Hepatocyte (in vitro differentiated cells): ENCODE measurements at regions not wholly inside any gene's neighbourhood (a gene's known extent, or its start where the extent isn't known, plus 50 kb on each side); places are given as distances from the start of the nearest gene placed in this dataset.

Experiments used
- DNase-seq: peaks from one replicate; pipeline ENCODE4 v3.0.0-alpha.2; 2016; ENCODE audit warnings: low spot score
- H2AFZ ChIP-seq: fragments of 200-600 bp; sonication (generic); 2 replicates; pipeline ENCODE4 v1.6.0; 2016; ENCODE audit warnings: antibody characterized with exemption, mild to moderate bottlenecking
- H3K27ac ChIP-seq: fragments of 200-600 bp; sonication (generic); 2 replicates; pipeline ENCODE4 v1.5.1; 2016; ENCODE audit warnings: mild to moderate bottlenecking
- H3K27me3 ChIP-seq: fragments of 200-600 bp; sonication (generic); 2 replicates; pipeline ENCODE4 v1.6.1; 2016
- H3K36me3 ChIP-seq: fragments of 200-600 bp; sonication (generic); replicated peaks from 2 replicates; pipeline ENCODE4 v1.5.1; 2016; ENCODE audit warnings: low read depth; ENCODE audit not compliant: insufficient read depth
- H3K4me1 ChIP-seq: fragments of 200-600 bp; sonication (generic); 2 replicates; pipeline ENCODE4 v1.5.1; 2016; ENCODE audit warnings: mild to moderate bottlenecking, moderate library complexity; ENCODE audit not compliant: insufficient read depth
- H3K4me2 ChIP-seq: fragments of 200-600 bp; sonication (generic); 2 replicates; pipeline ENCODE4 v1.6.0; 2016
- H3K4me3 ChIP-seq: fragments of 200-600 bp; sonication (generic); 2 replicates; pipeline ENCODE4 v1.5.1; 2016; ENCODE audit warnings: mild to moderate bottlenecking
- H3K79me2 ChIP-seq: fragments of 200-600 bp; sonication (generic); 2 replicates; pipeline ENCODE4 v1.6.0; 2017; ENCODE audit warnings: mild to moderate bottlenecking
- H3K9me2 ChIP-seq: fragments of 200-600 bp; sonication (generic); replicated peaks from 2 replicates; pipeline ENCODE4 v1.6.0; 2017; ENCODE audit warnings: mild to moderate bottlenecking; ENCODE audit not compliant: insufficient read depth
- H3K9me3 ChIP-seq: fragments of 200-600 bp; sonication (generic); 2 replicates; pipeline ENCODE4 v1.5.1; 2016; ENCODE audit warnings: low read depth, mild to moderate bottlenecking
- H4K20me1 ChIP-seq: fragments of 200-600 bp; sonication (generic); 2 replicates; pipeline ENCODE4 v1.6.0; 2016; ENCODE audit warnings: mild to moderate bottlenecking; ENCODE audit not compliant: insufficient read depth, poor library complexity, severe bottlenecking
- EZH2 ChIP-seq: fragments of 200-600 bp; sonication (generic); IDR thresholded peaks from 2 replicates; pipeline ENCODE4 v1.6.1; 2016; ENCODE audit warnings: antibody characterized with exemption, mild to moderate bottlenecking, borderline replicate concordance
- EZH2phosphoT487 ChIP-seq: fragments of 200-600 bp; sonication (generic); IDR thresholded peaks from one replicate; pipeline ENCODE4 v1.6.1; 2018; ENCODE audit warnings: antibody characterized with exemption, mild to moderate bottlenecking, low read depth, moderate library complexity; ENCODE audit not compliant: unreplicated experiment, severe bottlenecking
- WGBS: methylation state at CpG from one replicate; pipeline ENCODE4 v1.1.6; 2016; ENCODE audit warnings: low lambda C conversion rate; ENCODE audit errors: missing lambda C conversion rate; 5-methylcytosine and 5-hydroxymethylcytosine counted together
- TF ChIP-seq, protein P1 (sequence below): fragments of 200-600 bp; sonication (generic); IDR thresholded peaks from 2 replicates; pipeline ENCODE4 v1.5.1; 2016; ENCODE audit warnings: antibody characterized with exemption, mild to moderate bottlenecking; ENCODE audit not compliant: poor library complexity

- H2AFZ ChIP-seq, result no peak overlapping the region
- H3K36me3 ChIP-seq, result no peaks in the 10 kb centered on the region
- no peaks in the 10 kb centered on the region for H3K9me2 ChIP-seq
- DNase-seq, result peak; percentile 33
- no peak overlapping the region for H3K4me2 ChIP-seq
- WGBS, result 57% methylated on average over 6 of the region's 6 CpGs
- H3K9me3 ChIP-seq, result no peaks in the 10 kb centered on the region
- H3K4me3 ChIP-seq, result no peak overlapping the region
- no peaks in the 10 kb centered on the region for H3K27me3 ChIP-seq
- no peaks in the 10 kb centered on the region for H3K4me1 ChIP-seq
- H3K27ac ChIP-seq, result peak overlapping the region; percentile 77
- TF ChIP-seq, protein P1, sequence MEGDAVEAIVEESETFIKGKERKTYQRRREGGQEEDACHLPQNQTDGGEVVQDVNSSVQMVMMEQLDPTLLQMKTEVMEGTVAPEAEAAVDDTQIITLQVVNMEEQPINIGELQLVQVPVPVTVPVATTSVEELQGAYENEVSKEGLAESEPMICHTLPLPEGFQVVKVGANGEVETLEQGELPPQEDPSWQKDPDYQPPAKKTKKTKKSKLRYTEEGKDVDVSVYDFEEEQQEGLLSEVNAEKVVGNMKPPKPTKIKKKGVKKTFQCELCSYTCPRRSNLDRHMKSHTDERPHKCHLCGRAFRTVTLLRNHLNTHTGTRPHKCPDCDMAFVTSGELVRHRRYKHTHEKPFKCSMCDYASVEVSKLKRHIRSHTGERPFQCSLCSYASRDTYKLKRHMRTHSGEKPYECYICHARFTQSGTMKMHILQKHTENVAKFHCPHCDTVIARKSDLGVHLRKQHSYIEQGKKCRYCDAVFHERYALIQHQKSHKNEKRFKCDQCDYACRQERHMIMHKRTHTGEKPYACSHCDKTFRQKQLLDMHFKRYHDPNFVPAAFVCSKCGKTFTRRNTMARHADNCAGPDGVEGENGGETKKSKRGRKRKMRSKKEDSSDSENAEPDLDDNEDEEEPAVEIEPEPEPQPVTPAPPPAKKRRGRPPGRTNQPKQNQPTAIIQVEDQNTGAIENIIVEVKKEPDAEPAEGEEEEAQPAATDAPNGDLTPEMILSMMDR, result no peak
- TF ChIP-seq EZH2phosphoT487, result no peak
- H4K20me1 ChIP-seq, result no peaks in the 10 kb centered on the region
- no peaks in the 10 kb centered on the region for H3K79me2 ChIP-seq
These were observed 134.5 kb downstream of the ASB1 start for GRCh38 chr2:238561230-238561629.

DNA sequence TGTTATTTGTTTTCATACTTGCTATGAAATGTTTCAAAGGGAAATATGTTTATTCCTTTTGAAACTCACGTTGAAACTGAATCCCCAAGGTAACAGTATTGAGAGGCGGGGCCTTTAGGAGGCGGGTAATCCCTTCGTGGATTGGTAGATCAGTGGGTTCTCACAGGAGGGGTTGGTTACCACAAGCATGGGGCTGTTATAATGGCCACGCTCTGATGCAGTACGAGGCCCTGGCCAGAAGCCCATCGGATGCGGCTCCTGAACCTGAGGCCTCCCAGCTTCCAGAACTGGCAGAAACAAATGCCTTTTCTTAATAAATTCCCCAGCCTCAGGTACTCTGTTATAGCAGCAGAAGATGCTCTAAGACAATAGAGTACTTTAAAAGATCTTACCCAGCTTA is 135.7 kb downstream of the ASB1 start:
- Histone ChIP-seq H3K27me3 (no peaks in the 10 kb centered on the region), H3K4me1 (no peaks in the 10 kb centered on the region), H3K36me3 (no peaks in the 10 kb centered on the region), H2AFZ (no peak overlapping the region), H3K79me2 (no peaks in the 10 kb centered on the region), H3K9me3 (no peaks in the 10 kb centered on the region), H3K9me2 (no peaks in the 10 kb centered on the region), H3K27ac (no peak overlapping the region), H4K20me1 (no peaks in the 10 kb centered on the region), H3K4me3 (no peak overlapping the region), H3K4me2 (no peak overlapping the region)
- DNase-seq, result no peak
- TF ChIP-seq EZH2 (no peak), EZH2phosphoT487 (no peak)
- TF ChIP-seq, protein P1, result no peak
- WGBS, result 77% methylated on average over 8 of the region's 8 CpGs

DNA sequence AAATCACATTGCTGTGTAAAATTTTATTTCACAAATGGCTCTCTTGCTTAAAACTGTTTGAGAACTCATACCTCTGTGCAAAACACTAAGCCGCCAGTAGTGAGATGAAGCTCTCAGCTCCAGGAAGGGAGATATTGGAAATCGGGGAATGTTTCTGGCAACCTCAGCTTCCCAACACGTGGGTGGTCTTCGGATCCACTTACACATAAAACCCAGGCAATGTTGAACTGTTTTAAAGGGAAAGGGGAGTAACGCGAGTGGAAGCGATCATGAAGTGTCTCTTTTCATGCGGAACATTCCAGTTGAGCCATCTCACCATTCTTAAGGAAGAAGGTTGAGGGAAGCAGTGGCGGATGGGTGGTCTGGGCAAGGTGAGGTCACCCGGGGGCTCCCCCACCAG is 136.8 kb downstream of the ASB1 start:
- TF ChIP-seq EZH2, result no peak
- no peak for TF ChIP-seq EZH2phosphoT487
- TF ChIP-seq, protein P1, result no peak
- no peaks in the 10 kb centered on the region for H3K36me3 ChIP-seq
- H3K4me2 ChIP-seq, result no peak overlapping the region
- no peaks in the 10 kb centered on the region for H4K20me1 ChIP-seq
- no peaks in the 10 kb centered on the region for H3K27me3 ChIP-seq
- H3K9me3 ChIP-seq, result no peaks in the 10 kb centered on the region
- H3K4me1 ChIP-seq, result no peaks in the 10 kb centered on the region
- 47% methylated on average over 10 of the region's 10 CpGs for WGBS
- H3K4me3 ChIP-seq, result no peak overlapping the region
- no peak for DNase-seq
- peak overlapping the region; percentile 24 for H3K27ac ChIP-seq
- no peaks in the 10 kb centered on the region for H3K9me2 ChIP-seq
- no peak overlapping the region for H2AFZ ChIP-seq
- H3K79me2 ChIP-seq, result no peaks in the 10 kb centered on the region

- TF ChIP-seq EZH2phosphoT487 (no peak), EZH2 (no peak)
- TF ChIP-seq, protein P1, result no peak
- H3K79me2 ChIP-seq, result no peaks in the 10 kb centered on the region
- H3K4me1 ChIP-seq, result no peaks in the 10 kb centered on the region
- no peaks in the 10 kb centered on the region for H3K9me2 ChIP-seq
- H4K20me1 ChIP-seq, result no peaks in the 10 kb centered on the region
- H3K4me3 ChIP-seq, result no peak overlapping the region
- no peak overlapping the region for H3K27ac ChIP-seq
- H3K27me3 ChIP-seq, result no peaks in the 10 kb centered on the region
- H2AFZ ChIP-seq, result no peak overlapping the region
- no peak for DNase-seq
- H3K36me3 ChIP-seq, result no peaks in the 10 kb centered on the region
- H3K9me3 ChIP-seq, result no peaks in the 10 kb centered on the region
- WGBS, result 79% methylated on average over 16 of the region's 16 CpGs
- no peak overlapping the region for H3K4me2 ChIP-seq
These were observed 137.7 kb downstream of the ASB1 start for GRCh38 chr2:238564286-238564920.
